ENCODE measurements at regions not wholly inside any gene's neighbourhood (a gene's known extent, or its start where the extent isn't known, plus 50 kb on each side); places are given as distances from the start of the nearest gene placed in this dataset.

DNA sequence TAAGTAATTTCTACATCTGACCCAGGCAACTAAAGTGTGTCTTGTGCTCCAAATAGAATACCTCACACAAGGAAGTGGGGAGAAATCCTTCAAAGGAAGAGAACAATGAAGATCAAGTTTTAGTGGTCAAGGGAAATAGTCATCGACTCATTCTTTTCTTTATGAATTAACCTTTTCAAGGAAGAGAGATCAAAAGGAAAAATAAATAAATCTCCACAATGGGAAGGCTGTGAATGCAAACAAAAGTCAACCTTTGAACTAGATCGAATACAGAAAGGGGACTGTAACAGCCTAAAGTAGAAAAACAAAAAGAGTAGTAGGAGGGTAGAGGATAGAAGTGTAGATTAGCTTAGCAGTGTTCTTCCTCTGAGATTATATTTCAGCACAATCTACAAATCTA is 274.6 kb upstream of the COBL start:
- H3K4me3 ChIP-seq = no peak overlapping the region
- DNase-seq = no peak
- H3K4me1 ChIP-seq (ENCODE audit: insufficient read depth) = peaks cover 1% of the 10 kb centered on the region
- no peak overlapping the region for H3K27ac ChIP-seq
- no peaks in the 10 kb centered on the region for H3K36me3 ChIP-seq
- intact Hi-C loops (cut with DNase I) = no loop called here
- 27 to 38% (median 30%) methylated on average over 2 of the region's 2 CpGs for WGBS, 3 donors
- TF ChIP-seq POLR2A (IDR thresholded peaks at IDR 0.05) (no peak), EP300 (IDR thresholded peaks at IDR 0.05) (no peak)
- TF ChIP-seq, protein P1, sequence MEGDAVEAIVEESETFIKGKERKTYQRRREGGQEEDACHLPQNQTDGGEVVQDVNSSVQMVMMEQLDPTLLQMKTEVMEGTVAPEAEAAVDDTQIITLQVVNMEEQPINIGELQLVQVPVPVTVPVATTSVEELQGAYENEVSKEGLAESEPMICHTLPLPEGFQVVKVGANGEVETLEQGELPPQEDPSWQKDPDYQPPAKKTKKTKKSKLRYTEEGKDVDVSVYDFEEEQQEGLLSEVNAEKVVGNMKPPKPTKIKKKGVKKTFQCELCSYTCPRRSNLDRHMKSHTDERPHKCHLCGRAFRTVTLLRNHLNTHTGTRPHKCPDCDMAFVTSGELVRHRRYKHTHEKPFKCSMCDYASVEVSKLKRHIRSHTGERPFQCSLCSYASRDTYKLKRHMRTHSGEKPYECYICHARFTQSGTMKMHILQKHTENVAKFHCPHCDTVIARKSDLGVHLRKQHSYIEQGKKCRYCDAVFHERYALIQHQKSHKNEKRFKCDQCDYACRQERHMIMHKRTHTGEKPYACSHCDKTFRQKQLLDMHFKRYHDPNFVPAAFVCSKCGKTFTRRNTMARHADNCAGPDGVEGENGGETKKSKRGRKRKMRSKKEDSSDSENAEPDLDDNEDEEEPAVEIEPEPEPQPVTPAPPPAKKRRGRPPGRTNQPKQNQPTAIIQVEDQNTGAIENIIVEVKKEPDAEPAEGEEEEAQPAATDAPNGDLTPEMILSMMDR (IDR thresholded peaks at IDR 0.05) = no peak
- H3K9me3 ChIP-seq = no peaks in the 10 kb centered on the region
- H3K27me3 ChIP-seq = no peaks in the 10 kb centered on the region

DNA sequence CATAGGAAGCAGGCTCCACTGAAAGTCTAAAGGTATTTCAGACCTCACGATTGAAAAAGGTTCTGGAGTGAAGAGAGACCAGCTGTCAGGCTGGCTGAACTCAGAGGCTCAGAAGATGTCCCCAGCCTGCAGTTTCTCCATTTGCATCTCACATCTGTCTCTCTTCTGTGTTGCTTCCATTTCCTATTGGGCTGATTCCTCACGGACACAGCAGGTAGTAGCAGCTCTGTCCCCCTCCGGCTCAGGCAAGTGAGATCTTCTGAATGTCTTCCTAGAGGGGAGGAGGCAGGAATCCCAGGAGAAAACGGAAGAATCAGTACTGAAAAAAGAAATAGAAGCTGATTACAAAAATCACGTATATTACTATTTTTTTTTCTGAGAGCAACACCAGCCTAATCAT is 274.1 kb upstream of the COBL start:
- DNase-seq = no peak

DNA sequence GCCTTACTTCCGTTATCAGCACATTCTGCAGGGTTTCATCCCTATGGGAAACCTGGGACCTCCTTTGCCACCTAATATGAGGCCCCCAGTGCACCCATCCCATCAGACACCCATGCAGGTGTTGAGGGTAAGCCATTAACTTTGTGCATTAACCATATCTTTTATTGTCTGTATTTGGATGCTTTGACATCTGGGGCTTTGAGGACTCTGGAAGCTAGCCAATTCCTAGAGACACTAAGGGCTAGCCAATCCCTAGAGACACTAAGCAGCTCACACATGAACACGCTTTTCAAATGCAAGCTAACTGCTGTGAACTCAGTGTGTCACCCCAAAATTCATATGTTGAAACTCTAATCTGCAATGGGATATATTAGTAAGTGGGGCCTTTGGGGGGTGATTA is 272.5 kb upstream of the COBL start:
- no peak overlapping the region for H3K4me3 ChIP-seq
- intact Hi-C loops (cut with DNase I) = no loop called here
- H3K4me1 ChIP-seq (ENCODE audit: insufficient read depth) = peaks cover 1% of the 10 kb centered on the region
- no peak overlapping the region for H3K27ac ChIP-seq
- WGBS, 3 donors = 85 to 96% (median 85%) methylated on average over 2 of the region's 2 CpGs
- H3K36me3 ChIP-seq = no peaks in the 10 kb centered on the region
- H3K9me3 ChIP-seq = no peaks in the 10 kb centered on the region
- H3K27me3 ChIP-seq = no peaks in the 10 kb centered on the region
- no peak for DNase-seq
- no peak for TF ChIP-seq EP300 (IDR thresholded peaks at IDR 0.05)
- TF ChIP-seq, protein P1 (IDR thresholded peaks at IDR 0.05) = no peak
- no peak for TF ChIP-seq POLR2A (IDR thresholded peaks at IDR 0.05)

More for the DNA sequence above, 274.1 kb upstream of the COBL start:
- no peak for TF ChIP-seq POLR2A (IDR thresholded peaks at IDR 0.05)
- TF ChIP-seq, protein P1 (IDR thresholded peaks at IDR 0.05) = no peak
- TF ChIP-seq EP300 (IDR thresholded peaks at IDR 0.05) = no peak
- intact Hi-C loops (cut with DNase I) = no loop called here
- Histone ChIP-seq H3K4me1 (ENCODE audit: insufficient read depth) (peaks cover 1% of the 10 kb centered on the region), H3K9me3 (no peaks in the 10 kb centered on the region), H3K36me3 (no peaks in the 10 kb centered on the region), H3K27ac (no peak overlapping the region), H3K27me3 (no peaks in the 10 kb centered on the region), H3K4me3 (no peak overlapping the region)
- WGBS, 3 donors = 19 to 36% (median 23%) methylated on average over 5 of the region's 5 CpGs

DNA sequence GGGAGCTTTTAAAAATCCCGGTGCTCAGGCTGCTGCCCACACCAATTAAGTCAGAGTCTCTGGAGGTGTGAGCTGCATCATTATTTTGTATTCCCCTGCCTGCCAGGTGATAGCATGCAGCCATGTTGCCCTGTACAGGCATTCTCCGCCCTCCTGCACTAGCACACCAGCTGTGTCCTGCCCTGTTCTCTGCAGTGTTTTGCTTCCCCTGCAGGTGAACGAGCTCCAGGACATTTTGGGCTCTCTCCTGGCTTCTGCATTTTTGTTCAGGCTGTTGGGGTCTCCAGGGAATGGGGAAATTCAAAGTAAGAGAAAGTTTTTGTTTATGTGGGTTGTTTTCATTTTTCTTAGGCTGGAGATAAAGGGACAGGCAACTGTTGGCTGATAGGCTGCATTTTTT is 271.0 kb upstream of the COBL start:
- WGBS, 3 donors = 11 to 27% (median 12%) methylated on average over 3 of the region's 3 CpGs
- intact Hi-C loops (cut with DNase I) = no loop called here
- H3K4me3 ChIP-seq = no peak overlapping the region
- H3K27me3 ChIP-seq = no peaks in the 10 kb centered on the region
- H3K27ac ChIP-seq = no peak overlapping the region
- TF ChIP-seq, protein P1 (IDR thresholded peaks at IDR 0.05) = no peak
- no peak for TF ChIP-seq POLR2A (IDR thresholded peaks at IDR 0.05)
- no peak for DNase-seq
- H3K4me1 ChIP-seq (ENCODE audit: insufficient read depth) = peaks cover 1% of the 10 kb centered on the region
- H3K36me3 ChIP-seq = no peaks in the 10 kb centered on the region
- H3K9me3 ChIP-seq = no peaks in the 10 kb centered on the region

DNA sequence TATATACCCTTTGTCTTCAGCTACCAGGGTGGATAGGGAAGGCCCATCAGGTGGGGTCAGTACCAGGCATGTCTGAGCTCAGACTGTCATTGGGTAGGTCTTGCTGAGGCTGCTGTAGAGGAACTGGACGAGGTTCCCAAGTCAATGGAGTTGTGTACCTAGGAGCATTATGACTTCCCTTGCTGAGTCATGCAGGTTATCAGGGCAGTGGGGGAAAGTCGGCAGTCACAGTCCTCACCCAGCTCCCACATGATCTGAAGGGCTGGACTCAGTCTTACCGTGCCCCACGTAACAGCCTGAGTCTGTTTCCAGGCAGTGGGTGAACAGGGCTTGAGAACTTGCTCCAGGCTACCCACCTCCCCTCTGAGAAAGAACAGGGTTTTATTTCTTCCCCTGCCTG is 260.8 kb upstream of the COBL start:
- Histone ChIP-seq H3K4me3 (no peak overlapping the region), H3K9me3 (no peaks in the 10 kb centered on the region), H3K4me1 (ENCODE audit: insufficient read depth) (no peaks in the 10 kb centered on the region), H3K36me3 (no peaks in the 10 kb centered on the region), H3K27me3 (no peaks in the 10 kb centered on the region), H3K27ac (no peak overlapping the region)
- intact Hi-C loops (cut with DNase I) = no loop called here
- WGBS, 3 donors = 82 to 87% (median 86%) methylated on average over 4 of the region's 4 CpGs
- TF ChIP-seq EP300 (IDR thresholded peaks at IDR 0.05) (no peak), POLR2A (IDR thresholded peaks at IDR 0.05) (no peak)
- TF ChIP-seq, protein P1 (IDR thresholded peaks at IDR 0.05) = no peak
- no peak for DNase-seq
